ENCODE measurements at regions not wholly inside any gene's neighbourhood (a gene's known extent, or its start where the extent isn't known, plus 50 kb on each side); places are given as distances from the start of the nearest gene placed in this dataset.

GRCh38 chr7:4513450-4513849 lies 168.6 kb upstream of the FOXK1 start:
- in situ Hi-C loops (cut with MboI; ENCODE audit: low sequenced_read_pairs in 4 of 4) (no loop called here), intact Hi-C loops (cut with DNase I; ENCODE audit: low total_unique reads) (no loop called here)
- no peak for ATAC-seq
- no peaks in the 10 kb centered on the region for H3K9me3 ChIP-seq
- no peak overlapping the region for H3K27ac ChIP-seq
- no peak for DNase-seq
- no peaks in the 10 kb centered on the region for H3K36me3 ChIP-seq
- no peaks in the 10 kb centered on the region for H3K4me1 ChIP-seq
- no peaks in the 10 kb centered on the region for H3K27me3 ChIP-seq
- no peak for TF ChIP-seq CTCF (IDR thresholded peaks at IDR 0.05 in 4 of 5, conservative IDR thresholded peaks at IDR 0.05 in 1 of 5)
- no peak for TF ChIP-seq POLR2A (IDR thresholded peaks at IDR 0.05)
- H3K4me3 ChIP-seq: no peak overlapping the region

- Histone ChIP-seq H3K36me3 (no peaks in the 10 kb centered on the region), H3K4me1 (no peaks in the 10 kb centered on the region), H3K27me3 (no peaks in the 10 kb centered on the region), H3K9me3 (no peaks in the 10 kb centered on the region), H3K4me3 (no peak overlapping the region), H3K27ac (no peak overlapping the region)
- no peak for TF ChIP-seq CTCF (IDR thresholded peaks at IDR 0.05 in 4 of 5, conservative IDR thresholded peaks at IDR 0.05 in 1 of 5)
- TF ChIP-seq POLR2A (IDR thresholded peaks at IDR 0.05): no peak
- in situ Hi-C loops (cut with MboI; ENCODE audit: low sequenced_read_pairs in 4 of 4) (no loop called here), intact Hi-C loops (cut with DNase I; ENCODE audit: low total_unique reads) (no loop called here)
- DNase-seq (no peak), ATAC-seq (no peak)
Measured at GRCh38 chr7:4519819-4520520, 162.1 kb upstream of the FOXK1 start.

GRCh38 chr7:4523219-4523618 lies 158.9 kb upstream of the FOXK1 start:
- in situ Hi-C loops (cut with MboI; ENCODE audit: low sequenced_read_pairs in 4 of 4): no loop called here
- H3K36me3 ChIP-seq: no peaks in the 10 kb centered on the region
- no peak overlapping the region for H3K27ac ChIP-seq
- no peak overlapping the region for H3K4me3 ChIP-seq
- DNase-seq (no peak), ATAC-seq (no peak)
- TF ChIP-seq POLR2A (IDR thresholded peaks at IDR 0.05): no peak
- TF ChIP-seq CTCF (IDR thresholded peaks at IDR 0.05 in 4 of 5, conservative IDR thresholded peaks at IDR 0.05 in 1 of 5): no peak
- no peaks in the 10 kb centered on the region for H3K9me3 ChIP-seq
- H3K27me3 ChIP-seq: no peaks in the 10 kb centered on the region
- intact Hi-C loops (cut with DNase I; ENCODE audit: low total_unique reads): no loop called here
- H3K4me1 ChIP-seq: no peaks in the 10 kb centered on the region

GRCh38 chr7:4523873-4524272 lies 158.2 kb upstream of the FOXK1 start:
- in situ Hi-C loops (cut with MboI; ENCODE audit: low sequenced_read_pairs in 4 of 4) (no loop called here), intact Hi-C loops (cut with DNase I; ENCODE audit: low total_unique reads) (no loop called here)
- DNase-seq: no peak
- no peak for ATAC-seq
- no peaks in the 10 kb centered on the region for H3K36me3 ChIP-seq
- H3K27ac ChIP-seq: no peak overlapping the region
- TF ChIP-seq CTCF (IDR thresholded peaks at IDR 0.05 in 4 of 5, conservative IDR thresholded peaks at IDR 0.05 in 1 of 5): no peak
- TF ChIP-seq POLR2A (IDR thresholded peaks at IDR 0.05): no peak
- no peak overlapping the region for H3K4me3 ChIP-seq
- H3K27me3 ChIP-seq: no peaks in the 10 kb centered on the region
- H3K9me3 ChIP-seq: no peaks in the 10 kb centered on the region
- H3K4me1 ChIP-seq: no peaks in the 10 kb centered on the region

- no peaks in the 10 kb centered on the region for H3K9me3 ChIP-seq
- H3K4me1 ChIP-seq: no peaks in the 10 kb centered on the region
- no peaks in the 10 kb centered on the region for H3K27me3 ChIP-seq
- DNase-seq (no peak), ATAC-seq (no peak)
- intact Hi-C loops (cut with DNase I; ENCODE audit: low total_unique reads) (no loop called here), in situ Hi-C loops (cut with MboI; ENCODE audit: low sequenced_read_pairs in 4 of 4) (no loop called here)
- H3K27ac ChIP-seq: no peak overlapping the region
- TF ChIP-seq POLR2A (IDR thresholded peaks at IDR 0.05) (no peak), CTCF (IDR thresholded peaks at IDR 0.05 in 4 of 5, conservative IDR thresholded peaks at IDR 0.05 in 1 of 5) (no peak)
- no peak overlapping the region for H3K4me3 ChIP-seq
- H3K36me3 ChIP-seq: no peaks in the 10 kb centered on the region
Measured at GRCh38 chr7:4525884-4526283, 156.2 kb upstream of the FOXK1 start.

Measured in gastrocnemius medialis (tissue), 4 donors.